GM23248 (cell line): ENCODE measurements at regions not wholly inside any gene's neighbourhood (a gene's known extent, or its start where the extent isn't known, plus 50 kb on each side); places are given as distances from the start of the nearest gene placed in this dataset.

ENCODE experiments used
- DNase-seq: peaks from one replicate; pipeline ENCODE4 v3.0.0-alpha.2; 2015
- H2AFZ ChIP-seq: fragments of 200-600 bp; sonication (generic); 2 replicates; pipeline ENCODE4 v1.6.1; 2016; ENCODE audit warnings: antibody characterized with exemption
- H3F3A ChIP-seq: fragments of 200-600 bp; sonication (generic); 2 replicates; pipeline ENCODE4 v1.6.1; 2016; ENCODE audit warnings: mild to moderate bottlenecking, antibody characterized with exemption, mixed run types; ENCODE audit not compliant: insufficient read depth
- H3K27ac ChIP-seq: fragments of 200-600 bp; sonication (generic); 2 replicates; pipeline ENCODE4 v1.5.1; 2016; ENCODE audit warnings: mild to moderate bottlenecking
- H3K27me3 ChIP-seq: fragments of 200-600 bp; sonication (generic); replicated peaks from 2 replicates; pipeline ENCODE4 v1.6.1; 2016; ENCODE audit warnings: mild to moderate bottlenecking; ENCODE audit not compliant: insufficient read depth
- H3K36me3 ChIP-seq: fragments of 200-600 bp; sonication (generic); 2 replicates; pipeline ENCODE4 v1.6.1; 2016; ENCODE audit warnings: low read depth, mild to moderate bottlenecking
- H3K4me1 ChIP-seq: fragments of 200-600 bp; sonication (generic); 2 replicates; pipeline ENCODE4 v1.6.1; 2016; ENCODE audit warnings: mild to moderate bottlenecking; ENCODE audit not compliant: insufficient read depth
- H3K4me2 ChIP-seq: fragments of 200-600 bp; sonication (generic); one replicate; pipeline ENCODE4 v1.6.1; 2016; ENCODE audit warnings: mild to moderate bottlenecking; ENCODE audit not compliant: unreplicated experiment
- H3K4me3 ChIP-seq: fragments of 200-600 bp; sonication (generic); 2 replicates; pipeline ENCODE4 v1.5.1; 2016; ENCODE audit warnings: mild to moderate bottlenecking
- H3K79me2 ChIP-seq: fragments of 200-600 bp; sonication (generic); 2 replicates; pipeline ENCODE4 v1.6.1; 2016; ENCODE audit warnings: mild to moderate bottlenecking; ENCODE audit not compliant: insufficient read depth
- H3K9ac ChIP-seq: fragments of 200-600 bp; sonication (generic); 2 replicates; pipeline ENCODE4 v1.6.1; 2016; ENCODE audit warnings: mild to moderate bottlenecking
- H3K9me2 ChIP-seq: fragments of 200-600 bp; sonication (generic); 2 replicates; pipeline ENCODE4 v1.6.1; 2016; ENCODE audit warnings: mixed run types, mild to moderate bottlenecking, moderate library complexity; ENCODE audit not compliant: insufficient read depth
- H3K9me3 ChIP-seq: fragments of 200-600 bp; sonication (generic); one replicate; pipeline ENCODE4 v1.6.1; 2017; ENCODE audit warnings: low read depth
- H4K20me1 ChIP-seq: fragments of 200-600 bp; sonication (generic); 2 replicates; pipeline ENCODE4 v1.6.0; 2016; ENCODE audit not compliant: insufficient read depth
- EZH2 ChIP-seq: fragments of 200-600 bp; sonication (generic); IDR thresholded peaks from 2 replicates; pipeline ENCODE4 v1.6.1; 2018; ENCODE audit warnings: antibody characterized with exemption, mild to moderate bottlenecking; ENCODE audit not compliant: insufficient read depth, poor library complexity, severe bottlenecking
- EZH2phosphoT487 ChIP-seq: fragments of 200-600 bp; sonication (generic); IDR thresholded peaks from 2 replicates; pipeline ENCODE4 v1.6.1; 2018; ENCODE audit warnings: antibody characterized with exemption, moderate library complexity, mild to moderate bottlenecking, low read depth; ENCODE audit not compliant: insufficient read depth
- WGBS, 2 experiments: methylation state at CpG; one replicate each; pipeline ENCODE4 v1.1.6; 2015 to 2017; ENCODE audit warnings: low lambda C conversion rate in 2 of 2, low coverage in 1 of 2; ENCODE audit errors: missing lambda C conversion rate in 2 of 2; 5-methylcytosine and 5-hydroxymethylcytosine counted together
- in situ Hi-C: fragments of 300-500 bp; cut with MboI; formaldehyde crosslinking; loops from 2 replicates; pipeline ENCODE4 v1.15.0; 2020

- Histone ChIP-seq H3K9ac (no peak overlapping the region), H3K4me3 (no peak overlapping the region), H3K9me3 (no peaks in the 10 kb centered on the region), H3K36me3 (no peaks in the 10 kb centered on the region), H3F3A (no peaks in the 10 kb centered on the region), H4K20me1 (no peaks in the 10 kb centered on the region), H3K27me3 (no peaks in the 10 kb centered on the region), H2AFZ (no peak overlapping the region), H3K79me2 (no peaks in the 10 kb centered on the region), H3K4me1 (no peaks in the 10 kb centered on the region), H3K27ac (no peak overlapping the region), H3K9me2 (no peaks in the 10 kb centered on the region), H3K4me2 (no peak overlapping the region)
- no peak for DNase-seq
- in situ Hi-C loops: no loop called here
- no peak for TF ChIP-seq EZH2phosphoT487
- TF ChIP-seq EZH2: no peak
- 0 to 6% methylated on average over 1 of the region's 1 CpG for WGBS, 2 experiments
Observed at GRCh38 chr13:89165685-89166084, 1494.5 kb downstream of the SLITRK5 start.

- Histone ChIP-seq H3K79me2 (no peaks in the 10 kb centered on the region), H3F3A (no peaks in the 10 kb centered on the region), H3K36me3 (no peaks in the 10 kb centered on the region), H3K9ac (no peak overlapping the region), H3K9me2 (no peaks in the 10 kb centered on the region), H3K9me3 (no peaks in the 10 kb centered on the region), H3K4me1 (no peaks in the 10 kb centered on the region), H3K27ac (no peak overlapping the region), H4K20me1 (no peaks in the 10 kb centered on the region), H3K27me3 (no peaks in the 10 kb centered on the region), H3K4me3 (no peak overlapping the region), H3K4me2 (no peak overlapping the region), H2AFZ (no peak overlapping the region)
- TF ChIP-seq EZH2phosphoT487 (no peak), EZH2 (no peak)
- 2 to 4% methylated on average over 1 of the region's 1 CpG for WGBS, 2 experiments
- no peak for DNase-seq
- in situ Hi-C loops: no loop called here
Observed at GRCh38 chr13:89169951-89170350, 1498.8 kb downstream of the SLITRK5 start.

GRCh38 chr13:89181041-89181440, 1509.9 kb downstream of the SLITRK5 start:
- Histone ChIP-seq H3K27me3 (no peaks in the 10 kb centered on the region), H3K4me2 (no peak overlapping the region), H3F3A (no peaks in the 10 kb centered on the region), H3K36me3 (no peaks in the 10 kb centered on the region), H4K20me1 (no peaks in the 10 kb centered on the region), H3K79me2 (no peaks in the 10 kb centered on the region), H3K9ac (no peak overlapping the region), H3K9me2 (no peaks in the 10 kb centered on the region), H2AFZ (no peak overlapping the region), H3K27ac (no peak overlapping the region), H3K4me1 (no peaks in the 10 kb centered on the region), H3K4me3 (no peak overlapping the region), H3K9me3 (no peaks in the 10 kb centered on the region)
- in situ Hi-C loops: no loop called here
- no peak for DNase-seq
- TF ChIP-seq EZH2: no peak
- no peak for TF ChIP-seq EZH2phosphoT487

GRCh38 chr13:89199138-89199537, 1528.0 kb downstream of the SLITRK5 start:
- Histone ChIP-seq H3K9me2 (no peaks in the 10 kb centered on the region), H3K27me3 (no peaks in the 10 kb centered on the region), H3K4me3 (no peak overlapping the region), H3K4me1 (no peaks in the 10 kb centered on the region), H3K9me3 (no peaks in the 10 kb centered on the region), H3K4me2 (no peak overlapping the region), H3K36me3 (no peaks in the 10 kb centered on the region), H3K79me2 (no peaks in the 10 kb centered on the region), H3K27ac (no peak overlapping the region), H2AFZ (no peak overlapping the region), H4K20me1 (no peaks in the 10 kb centered on the region), H3F3A (no peaks in the 10 kb centered on the region), H3K9ac (no peak overlapping the region)
- no peak for DNase-seq
- in situ Hi-C loops: no loop called here
- 5 to 7% methylated on average over 4 of the region's 4 CpGs for WGBS, 2 experiments
- no peak for TF ChIP-seq EZH2
- no peak for TF ChIP-seq EZH2phosphoT487

GRCh38 chr13:89204435-89204834, 1533.3 kb downstream of the SLITRK5 start:
- H3K27me3 ChIP-seq: no peaks in the 10 kb centered on the region
- H3F3A ChIP-seq: no peaks in the 10 kb centered on the region
- H3K36me3 ChIP-seq: no peaks in the 10 kb centered on the region
- H3K4me1 ChIP-seq: no peaks in the 10 kb centered on the region
- H3K27ac ChIP-seq: no peak overlapping the region
- no peak for TF ChIP-seq EZH2
- no peak for TF ChIP-seq EZH2phosphoT487
- H3K9ac ChIP-seq: no peak overlapping the region
- no peak overlapping the region for H3K4me3 ChIP-seq
- no peaks in the 10 kb centered on the region for H3K9me3 ChIP-seq
- 15 to 18% methylated on average over 1 of the region's 1 CpG for WGBS, 2 experiments
- no peaks in the 10 kb centered on the region for H4K20me1 ChIP-seq
- H3K9me2 ChIP-seq: no peaks in the 10 kb centered on the region
- H3K4me2 ChIP-seq: no peak overlapping the region
- H3K79me2 ChIP-seq: no peaks in the 10 kb centered on the region
- in situ Hi-C loops: no loop called here
- no peak overlapping the region for H2AFZ ChIP-seq
- DNase-seq: no peak
